Uterus (tissue), 2 donors: ENCODE measurements at regions not wholly inside any gene's neighbourhood (a gene's known extent, or its start where the extent isn't known, plus 50 kb on each side); places are given as distances from the start of the nearest gene placed in this dataset.

Source experiments
- POLR2A ChIP-seq, 2 donors: fragments of 450-650 bp; IDR thresholded peaks; one replicate each; pipeline ENCODE4 v1.6.1; 2016; ENCODE audit warnings: antibody characterized with exemption in 2 of 2, mild to moderate bottlenecking in 1 of 2, moderate library complexity in 1 of 2
- TF ChIP-seq, protein P1 (sequence below), 4 experiments: fragments of 200-600 bp in 2 of 4; fragments of 450-650 bp in 2 of 4; sonication (generic) in 2 of 4; IDR thresholded peaks; one replicate each; pipeline ENCODE4 v1.5.1; 2016 to 2019; ENCODE audit warnings: antibody characterized with exemption in 4 of 4, mild to moderate bottlenecking in 2 of 4, moderate library complexity in 1 of 4

DNA sequence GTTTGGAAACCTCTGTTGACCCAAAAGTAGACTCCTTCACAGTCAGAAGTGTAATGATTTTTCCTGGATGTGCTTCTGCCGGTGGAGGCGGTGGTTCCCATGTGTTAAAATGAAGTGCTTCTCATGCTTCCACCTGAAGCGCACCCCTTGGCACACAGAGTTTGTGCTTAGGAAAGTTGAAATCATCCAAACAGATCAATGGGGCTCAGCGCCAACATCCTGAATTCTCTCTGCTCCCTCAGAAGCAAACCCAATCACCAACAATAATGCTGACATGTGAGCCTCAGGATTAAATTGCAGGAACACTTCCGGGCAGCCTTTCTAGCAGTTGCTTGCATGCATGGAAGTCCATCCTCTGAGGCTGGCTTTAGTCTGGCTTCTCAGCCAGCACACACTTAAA, 71.0 kb downstream of the MED10 start:
- TF ChIP-seq, protein P1, sequence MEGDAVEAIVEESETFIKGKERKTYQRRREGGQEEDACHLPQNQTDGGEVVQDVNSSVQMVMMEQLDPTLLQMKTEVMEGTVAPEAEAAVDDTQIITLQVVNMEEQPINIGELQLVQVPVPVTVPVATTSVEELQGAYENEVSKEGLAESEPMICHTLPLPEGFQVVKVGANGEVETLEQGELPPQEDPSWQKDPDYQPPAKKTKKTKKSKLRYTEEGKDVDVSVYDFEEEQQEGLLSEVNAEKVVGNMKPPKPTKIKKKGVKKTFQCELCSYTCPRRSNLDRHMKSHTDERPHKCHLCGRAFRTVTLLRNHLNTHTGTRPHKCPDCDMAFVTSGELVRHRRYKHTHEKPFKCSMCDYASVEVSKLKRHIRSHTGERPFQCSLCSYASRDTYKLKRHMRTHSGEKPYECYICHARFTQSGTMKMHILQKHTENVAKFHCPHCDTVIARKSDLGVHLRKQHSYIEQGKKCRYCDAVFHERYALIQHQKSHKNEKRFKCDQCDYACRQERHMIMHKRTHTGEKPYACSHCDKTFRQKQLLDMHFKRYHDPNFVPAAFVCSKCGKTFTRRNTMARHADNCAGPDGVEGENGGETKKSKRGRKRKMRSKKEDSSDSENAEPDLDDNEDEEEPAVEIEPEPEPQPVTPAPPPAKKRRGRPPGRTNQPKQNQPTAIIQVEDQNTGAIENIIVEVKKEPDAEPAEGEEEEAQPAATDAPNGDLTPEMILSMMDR (IDR thresholded peaks at IDR 0.05): no peak
- no peak for TF ChIP-seq POLR2A (IDR thresholded peaks at IDR 0.05)
